ENCODE measurements at regions not wholly inside any gene's neighbourhood (a gene's known extent, or its start where the extent isn't known, plus 50 kb on each side); places are given as distances from the start of the nearest gene placed in this dataset.

DNA sequence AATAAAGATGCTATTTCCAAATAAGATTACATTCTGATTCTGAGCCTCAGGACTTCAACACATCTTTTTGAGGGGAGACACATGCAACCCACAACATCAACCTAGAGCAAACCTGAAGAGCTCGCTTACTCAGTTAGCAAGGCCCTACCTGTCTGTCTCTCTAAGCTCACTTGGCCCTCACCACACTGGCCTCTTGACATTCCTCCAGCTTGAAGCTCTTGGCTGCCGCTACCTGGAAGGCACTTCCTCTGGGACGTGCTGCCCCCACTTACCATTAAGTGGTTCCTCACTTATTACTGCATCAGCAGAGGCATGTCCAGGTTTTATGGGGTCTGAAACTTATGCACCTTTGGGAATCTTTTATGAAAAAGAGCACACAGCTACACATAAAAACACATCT lies 354.8 kb downstream of the GALC start:
- ATAC-seq: no peak
- no peak for DNase-seq (ENCODE audit: low read depth, low spot score)
- H4K20me1 ChIP-seq (ENCODE audit: control insufficient read depth, insufficient read depth): no peaks in the 10 kb centered on the region
- H3K27me3 ChIP-seq (replicated peaks in 1 of 2; ENCODE audit: control insufficient read depth in 2 of 2, insufficient read depth in 2 of 2, low read length in 1 of 2): no peaks in the 10 kb centered on the region
- 19% methylated on average over 3 of the region's 3 CpGs for WGBS (ENCODE audit: insufficient coverage, insufficient replicate concordance, low lambda C conversion rate, missing lambda C conversion rate)
- H2AFZ ChIP-seq (ENCODE audit: control insufficient read depth, low read depth, low read length): no peak overlapping the region
- no peak overlapping the region for H3K4me3 ChIP-seq
- no TSS peak for BruUV-seq (replicated peaks)
- CTCF ChIA-PET: no interaction called here
- no peaks in the 10 kb centered on the region for H3K4me1 ChIP-seq (ENCODE audit: control insufficient read depth, insufficient read depth, low read length)
- no peak for FAIRE-seq
- in situ Hi-C loops (cut with MboI): no loop called here
- POLR2A ChIA-PET: no interaction called here
- H3K9me3 ChIP-seq (replicated peaks; ENCODE audit: control insufficient read depth, insufficient read depth, low read length): no peaks in the 10 kb centered on the region
- no peaks in the 10 kb centered on the region for H3K36me3 ChIP-seq (ENCODE audit: control insufficient read depth in 2 of 2, insufficient read depth in 2 of 2, low read length in 1 of 2)
- H3K27ac ChIP-seq (ENCODE audit: control insufficient read depth, insufficient read depth): no peak overlapping the region
- SMC1A ChIA-PET (ENCODE audit: uncharacterized antibody, unreplicated experiment): no interaction called here
- no peak overlapping the region for H3K9ac ChIP-seq (ENCODE audit: control insufficient read depth, insufficient read depth, low read length)
- intact Hi-C loops (cut with micrococcal nuclease; ENCODE audit: unreplicated experiment): no loop called here
- H3K79me2 ChIP-seq (ENCODE audit: control insufficient read depth, insufficient read depth, low read length): no peaks in the 10 kb centered on the region
- RAD21 ChIA-PET (ENCODE audit: unreplicated experiment): no interaction called here
- no peak overlapping the region for H3K4me2 ChIP-seq (ENCODE audit: control insufficient read depth, insufficient read depth)
- TF ChIP-seq HDGF (IDR thresholded peaks at IDR 0.05) (no peak), SKIL (IDR thresholded peaks at IDR 0.05; ENCODE audit: low read depth, poor library complexity, severe bottlenecking) (no peak), KDM1A (IDR thresholded peaks at IDR 0.05; ENCODE audit: borderline replicate concordance) (no peak), SMARCA5 (IDR thresholded peaks at IDR 0.05) (no peak), EED (IDR thresholded peaks at IDR 0.05; ENCODE audit: low read depth) (no peak), KAT2A (conservative IDR thresholded peaks at IDR 0.05; ENCODE audit: control insufficient read depth, low read depth, low read length) (no peak), SMC3 (IDR thresholded peaks at IDR 0.05; ENCODE audit: borderline replicate concordance, low read length) (no peak), BACH1 (IDR thresholded peaks at IDR 0.05; ENCODE audit: borderline replicate concordance) (no peak), STAT1 (conservative IDR thresholded peaks at IDR 0.05) (no peak), TCF3 (IDR thresholded peaks at IDR 0.05; ENCODE audit: borderline replicate concordance, insufficient read depth, low read depth, low read length) (no peak), POLR2AphosphoS5 (IDR thresholded peaks at IDR 0.05; ENCODE audit: low read length) (no peak), IRF4 (IDR thresholded peaks at IDR 0.05; ENCODE audit: low read depth, low read length) (no peak)
- TF ChIP-seq, protein P1, sequence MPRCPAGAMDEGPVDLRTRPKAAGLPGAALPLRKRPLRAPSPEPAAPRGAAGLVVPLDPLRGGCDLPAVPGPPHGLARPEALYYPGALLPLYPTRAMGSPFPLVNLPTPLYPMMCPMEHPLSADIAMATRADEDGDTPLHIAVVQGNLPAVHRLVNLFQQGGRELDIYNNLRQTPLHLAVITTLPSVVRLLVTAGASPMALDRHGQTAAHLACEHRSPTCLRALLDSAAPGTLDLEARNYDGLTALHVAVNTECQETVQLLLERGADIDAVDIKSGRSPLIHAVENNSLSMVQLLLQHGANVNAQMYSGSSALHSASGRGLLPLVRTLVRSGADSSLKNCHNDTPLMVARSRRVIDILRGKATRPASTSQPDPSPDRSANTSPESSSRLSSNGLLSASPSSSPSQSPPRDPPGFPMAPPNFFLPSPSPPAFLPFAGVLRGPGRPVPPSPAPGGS (IDR thresholded peaks at IDR 0.05; ENCODE audit: borderline replicate concordance, insufficient read depth, low read depth, low read length, poor library complexity, severe bottlenecking): no peak
- TF ChIP-seq, protein P2, sequence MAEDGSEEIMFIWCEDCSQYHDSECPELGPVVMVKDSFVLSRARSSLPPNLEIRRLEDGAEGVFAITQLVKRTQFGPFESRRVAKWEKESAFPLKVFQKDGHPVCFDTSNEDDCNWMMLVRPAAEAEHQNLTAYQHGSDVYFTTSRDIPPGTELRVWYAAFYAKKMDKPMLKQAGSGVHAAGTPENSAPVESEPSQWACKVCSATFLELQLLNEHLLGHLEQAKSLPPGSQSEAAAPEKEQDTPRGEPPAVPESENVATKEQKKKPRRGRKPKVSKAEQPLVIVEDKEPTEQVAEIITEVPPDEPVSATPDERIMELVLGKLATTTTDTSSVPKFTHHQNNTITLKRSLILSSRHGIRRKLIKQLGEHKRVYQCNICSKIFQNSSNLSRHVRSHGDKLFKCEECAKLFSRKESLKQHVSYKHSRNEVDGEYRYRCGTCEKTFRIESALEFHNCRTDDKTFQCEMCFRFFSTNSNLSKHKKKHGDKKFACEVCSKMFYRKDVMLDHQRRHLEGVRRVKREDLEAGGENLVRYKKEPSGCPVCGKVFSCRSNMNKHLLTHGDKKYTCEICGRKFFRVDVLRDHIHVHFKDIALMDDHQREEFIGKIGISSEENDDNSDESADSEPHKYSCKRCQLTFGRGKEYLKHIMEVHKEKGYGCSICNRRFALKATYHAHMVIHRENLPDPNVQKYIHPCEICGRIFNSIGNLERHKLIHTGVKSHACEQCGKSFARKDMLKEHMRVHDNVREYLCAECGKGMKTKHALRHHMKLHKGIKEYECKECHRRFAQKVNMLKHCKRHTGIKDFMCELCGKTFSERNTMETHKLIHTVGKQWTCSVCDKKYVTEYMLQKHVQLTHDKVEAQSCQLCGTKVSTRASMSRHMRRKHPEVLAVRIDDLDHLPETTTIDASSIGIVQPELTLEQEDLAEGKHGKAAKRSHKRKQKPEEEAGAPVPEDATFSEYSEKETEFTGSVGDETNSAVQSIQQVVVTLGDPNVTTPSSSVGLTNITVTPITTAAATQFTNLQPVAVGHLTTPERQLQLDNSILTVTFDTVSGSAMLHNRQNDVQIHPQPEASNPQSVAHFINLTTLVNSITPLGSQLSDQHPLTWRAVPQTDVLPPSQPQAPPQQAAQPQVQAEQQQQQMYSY (CRISPR knock-in tag; IDR thresholded peaks at IDR 0.05): no peak
- TF ChIP-seq, protein P3, sequence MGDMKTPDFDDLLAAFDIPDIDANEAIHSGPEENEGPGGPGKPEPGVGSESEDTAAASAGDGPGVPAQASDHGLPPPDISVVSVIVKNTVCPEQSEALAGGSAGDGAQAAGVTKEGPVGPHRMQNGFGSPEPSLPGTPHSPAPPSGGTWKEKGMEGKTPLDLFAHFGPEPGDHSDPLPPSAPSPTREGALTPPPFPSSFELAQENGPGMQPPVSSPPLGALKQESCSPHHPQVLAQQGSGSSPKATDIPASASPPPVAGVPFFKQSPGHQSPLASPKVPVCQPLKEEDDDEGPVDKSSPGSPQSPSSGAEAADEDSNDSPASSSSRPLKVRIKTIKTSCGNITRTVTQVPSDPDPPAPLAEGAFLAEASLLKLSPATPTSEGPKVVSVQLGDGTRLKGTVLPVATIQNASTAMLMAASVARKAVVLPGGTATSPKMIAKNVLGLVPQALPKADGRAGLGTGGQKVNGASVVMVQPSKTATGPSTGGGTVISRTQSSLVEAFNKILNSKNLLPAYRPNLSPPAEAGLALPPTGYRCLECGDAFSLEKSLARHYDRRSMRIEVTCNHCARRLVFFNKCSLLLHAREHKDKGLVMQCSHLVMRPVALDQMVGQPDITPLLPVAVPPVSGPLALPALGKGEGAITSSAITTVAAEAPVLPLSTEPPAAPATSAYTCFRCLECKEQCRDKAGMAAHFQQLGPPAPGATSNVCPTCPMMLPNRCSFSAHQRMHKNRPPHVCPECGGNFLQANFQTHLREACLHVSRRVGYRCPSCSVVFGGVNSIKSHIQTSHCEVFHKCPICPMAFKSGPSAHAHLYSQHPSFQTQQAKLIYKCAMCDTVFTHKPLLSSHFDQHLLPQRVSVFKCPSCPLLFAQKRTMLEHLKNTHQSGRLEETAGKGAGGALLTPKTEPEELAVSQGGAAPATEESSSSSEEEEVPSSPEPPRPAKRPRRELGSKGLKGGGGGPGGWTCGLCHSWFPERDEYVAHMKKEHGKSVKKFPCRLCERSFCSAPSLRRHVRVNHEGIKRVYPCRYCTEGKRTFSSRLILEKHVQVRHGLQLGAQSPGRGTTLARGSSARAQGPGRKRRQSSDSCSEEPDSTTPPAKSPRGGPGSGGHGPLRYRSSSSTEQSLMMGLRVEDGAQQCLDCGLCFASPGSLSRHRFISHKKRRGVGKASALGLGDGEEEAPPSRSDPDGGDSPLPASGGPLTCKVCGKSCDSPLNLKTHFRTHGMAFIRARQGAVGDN (IDR thresholded peaks at IDR 0.05): no peak
